ENCODE measurements at regions not wholly inside any gene's neighbourhood (a gene's known extent, or its start where the extent isn't known, plus 50 kb on each side); places are given as distances from the start of the nearest gene placed in this dataset.

GRCh38 chr18:8554354-8554753 lies 54.9 kb upstream of the RAB12 start:
- Histone ChIP-seq H3K27me3 (ENCODE audit: insufficient read depth, poor library complexity, severe bottlenecking) (peaks cover 2% of the 10 kb centered on the region), H3K27ac (replicated peaks) (no peak overlapping the region), H3K4me3 (replicated peaks; ENCODE audit: insufficient read depth, low read length) (no peak overlapping the region)
- no peak for DNase-seq (ENCODE audit: low read depth in 1 of 2, low spot score in 1 of 2)
- TF ChIP-seq GABPA (IDR thresholded peaks at IDR 0.05; ENCODE audit: low read depth), result no peak

- no peak for DNase-seq (ENCODE audit: low read depth in 1 of 2, low spot score in 1 of 2)
- no peak for TF ChIP-seq SPI1 (IDR thresholded peaks at IDR 0.05; ENCODE audit: borderline replicate concordance, low read depth)
- TF ChIP-seq POLR2AphosphoS5 (IDR thresholded peaks at IDR 0.05; ENCODE audit: low read depth), result no peak
- no peak for TF ChIP-seq CTCF (IDR thresholded peaks at IDR 0.05; ENCODE audit: insufficient read depth, low read length)
- TF ChIP-seq REST (IDR thresholded peaks at IDR 0.05; ENCODE audit: insufficient replicate concordance, low read depth), result no peak
- TF ChIP-seq GABPA (IDR thresholded peaks at IDR 0.05; ENCODE audit: low read depth), result no peak
Measured at GRCh38 chr18:8556424-8556823, 52.8 kb upstream of the RAB12 start.

More at GRCh38 chr18:8556424-8556823, 52.8 kb upstream of the RAB12 start:
- no peak overlapping the region for H3K4me3 ChIP-seq (replicated peaks; ENCODE audit: insufficient read depth, low read length)
- H3K27me3 ChIP-seq (ENCODE audit: insufficient read depth, poor library complexity, severe bottlenecking), result peaks cover 2% of the 10 kb centered on the region
- no peak overlapping the region for H3K27ac ChIP-seq (replicated peaks)

Data from HL-60 (cell line).